HUES48 (cell line): ENCODE measurements at regions not wholly inside any gene's neighbourhood (a gene's known extent, or its start where the extent isn't known, plus 50 kb on each side); places are given as distances from the start of the nearest gene placed in this dataset.
"Not testable (repeated sequence)": the region's sequence is repeated elsewhere in the genome, so short reads cannot be mapped to it uniquely, and the experiment has no call there.

Source experiments
- H3K27ac ChIP-seq: one replicate; pipeline ENCODE4 v1.7.0; 2013; ENCODE audit warnings: low read depth, low read length, inconsistent platforms
- H3K27me3 ChIP-seq: 2 replicates; pipeline ENCODE4 v1.6.1; 2013; ENCODE audit warnings: mild to moderate bottlenecking, low read length; ENCODE audit not compliant: control insufficient read depth, insufficient read depth
- H3K36me3 ChIP-seq: 2 replicates; pipeline ENCODE4 v1.6.1; 2013; ENCODE audit warnings: low read length; ENCODE audit not compliant: control insufficient read depth, insufficient read depth
- H3K4me1 ChIP-seq: 2 replicates; pipeline ENCODE4 v1.6.1; 2013; ENCODE audit warnings: mild to moderate bottlenecking, low read length; ENCODE audit not compliant: control insufficient read depth, insufficient read depth
- H3K4me3 ChIP-seq: 2 replicates; pipeline ENCODE4 v1.5.1; 2013; ENCODE audit warnings: mild to moderate bottlenecking, low read depth, low read length
- H3K9ac ChIP-seq: 2 replicates; pipeline ENCODE4 v1.6.1; 2013; ENCODE audit warnings: mild to moderate bottlenecking, low read depth, low read length, moderate library complexity
- H3K9me3 ChIP-seq: 2 replicates; pipeline ENCODE4 v1.6.1; 2013; ENCODE audit warnings: low read length; ENCODE audit not compliant: control insufficient read depth, insufficient read depth

DNA sequence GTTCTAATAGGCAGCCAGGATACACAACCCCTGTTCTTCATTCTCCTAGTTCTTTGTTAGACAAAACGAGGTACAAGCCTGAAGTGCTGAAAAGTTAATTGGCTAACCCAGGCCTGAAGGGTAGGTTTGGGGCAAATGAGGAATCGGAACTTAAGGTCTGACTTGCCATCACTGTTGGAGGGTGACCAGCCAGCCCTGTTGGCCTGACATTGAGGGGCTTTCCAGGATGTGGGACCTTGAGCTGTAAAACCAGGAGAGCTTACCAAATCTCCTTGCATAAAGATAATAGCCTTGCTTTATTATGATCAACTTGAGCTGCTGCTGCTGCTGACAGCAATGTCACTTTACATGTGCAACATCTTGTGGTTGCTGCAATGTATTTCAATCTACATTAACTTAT, 256.0 kb downstream of the VAPA start:
- Histone ChIP-seq H3K36me3 (no peaks in the 10 kb centered on the region), H3K9me3 (no peaks in the 10 kb centered on the region), H3K27ac (no peak overlapping the region)

DNA sequence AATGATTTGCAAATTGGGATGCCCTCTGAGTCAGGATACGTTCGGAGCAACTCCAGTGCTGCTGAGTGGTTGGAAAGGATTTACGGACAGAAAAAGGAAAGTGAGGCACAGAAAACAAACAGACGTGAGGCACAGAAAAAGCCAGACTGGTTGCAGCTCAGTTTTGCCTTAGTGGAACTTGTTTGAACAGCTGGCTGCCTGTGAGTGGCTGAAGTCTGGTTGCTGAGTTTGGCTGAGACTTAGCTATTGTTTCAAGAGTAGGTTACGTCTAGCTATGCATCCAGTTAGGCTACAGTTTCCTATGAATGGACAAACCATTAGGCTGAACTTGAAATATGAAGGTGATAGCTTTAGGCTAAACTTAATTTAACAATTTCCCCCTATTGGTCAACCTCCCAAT, 256.6 kb downstream of the VAPA start:
- no peak overlapping the region for H3K4me3 ChIP-seq
- no peaks in the 10 kb centered on the region for H3K27me3 ChIP-seq
- no peaks in the 10 kb centered on the region for H3K36me3 ChIP-seq
- no peak overlapping the region for H3K9ac ChIP-seq
- no peak overlapping the region for H3K27ac ChIP-seq
- H3K9me3 ChIP-seq = no peaks in the 10 kb centered on the region
- no peaks in the 10 kb centered on the region for H3K4me1 ChIP-seq

More for the DNA sequence above, 256.0 kb downstream of the VAPA start:
- no peak overlapping the region for H3K9ac ChIP-seq
- no peak overlapping the region for H3K4me3 ChIP-seq
- H3K4me1 ChIP-seq = no peaks in the 10 kb centered on the region
- H3K27me3 ChIP-seq = no peaks in the 10 kb centered on the region

DNA sequence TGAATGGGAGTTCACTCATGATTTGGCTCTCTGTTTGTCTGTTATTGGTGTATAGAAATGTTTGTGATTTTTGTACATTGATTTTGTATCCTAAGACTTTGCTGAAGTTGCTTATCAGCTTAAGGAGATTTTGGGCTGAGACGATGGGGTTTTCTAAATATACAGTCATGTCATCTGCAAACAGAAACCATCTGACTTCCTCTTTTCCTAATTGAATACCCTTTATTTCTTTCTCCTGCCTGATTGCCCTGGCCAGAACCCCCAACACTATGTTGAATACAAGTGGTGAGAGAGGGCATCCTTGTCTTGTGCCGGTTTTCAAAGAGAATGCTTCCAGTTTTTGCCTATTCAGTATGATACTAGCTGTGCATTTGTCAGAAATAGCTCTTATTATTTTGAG, 261.5 kb downstream of the VAPA start:
- not testable (repeated sequence) for H3K36me3 ChIP-seq, H3K9ac ChIP-seq, H3K9me3 ChIP-seq, H3K4me1 ChIP-seq, H3K27me3 ChIP-seq, H3K27ac ChIP-seq, H3K4me3 ChIP-seq

DNA sequence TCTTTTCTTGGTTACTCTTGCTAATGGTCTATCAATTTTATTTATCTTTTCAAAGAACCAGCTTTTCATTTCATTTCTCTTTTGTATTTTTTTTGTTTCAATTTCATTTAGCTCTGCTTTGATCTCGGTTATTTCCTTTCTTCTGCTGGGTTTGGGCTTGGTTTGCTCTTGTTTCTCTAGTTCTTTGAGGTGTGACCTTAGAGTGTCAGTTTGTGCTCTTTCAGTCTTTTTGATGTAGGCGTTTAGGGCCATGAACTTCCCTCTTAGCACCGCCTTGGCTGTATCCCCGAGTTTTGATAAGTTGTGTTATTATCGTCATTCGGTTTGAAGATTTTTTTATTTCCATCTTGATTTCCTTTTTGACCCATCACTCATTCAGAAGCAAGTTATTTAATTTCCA, 265.5 kb downstream of the VAPA start:
- H3K4me1 ChIP-seq, H3K27me3 ChIP-seq, H3K9ac ChIP-seq, H3K9me3 ChIP-seq, H3K27ac ChIP-seq, H3K4me3 ChIP-seq, H3K36me3 ChIP-seq: not testable (repeated sequence)

DNA sequence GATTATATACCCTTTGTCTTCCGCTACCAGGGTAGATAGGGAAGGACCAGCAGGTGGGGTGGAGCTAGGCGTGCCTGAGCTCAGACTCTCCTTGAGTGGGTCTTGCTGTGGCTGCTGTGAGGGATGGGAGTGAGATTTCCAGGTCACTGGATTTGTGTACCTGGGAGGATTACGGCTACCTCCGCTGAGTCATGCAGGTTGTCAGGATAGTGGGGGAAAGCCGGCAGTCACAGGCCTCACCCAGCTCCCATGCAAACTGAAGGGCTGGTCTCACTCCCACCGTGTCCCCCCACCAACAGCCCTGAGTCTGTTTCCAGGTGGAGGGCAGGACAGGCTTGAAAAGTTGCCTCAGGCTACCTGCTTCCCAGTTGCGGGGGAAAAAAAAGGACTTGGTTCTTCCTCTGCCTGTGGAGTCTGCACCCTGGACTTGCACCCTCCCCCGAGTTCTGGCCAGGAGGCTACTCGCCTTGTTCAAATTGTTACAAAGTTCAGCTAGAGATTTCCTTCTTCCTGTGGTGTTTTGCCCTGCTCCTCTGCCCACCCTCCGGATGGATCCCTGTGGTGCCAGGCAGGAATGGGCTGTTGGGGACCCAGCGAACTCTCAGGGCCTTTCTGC, 268.3 kb downstream of the VAPA start:
- Histone ChIP-seq H3K36me3 (no peaks in the 10 kb centered on the region), H3K27ac (no peak overlapping the region), H3K27me3 (no peaks in the 10 kb centered on the region), H3K4me3 (no peak overlapping the region), H3K4me1 (0 out of 2 replicates have a peak, but pooled peaks cover 4% of the 10 kb centered on the region), H3K9me3 (no peaks in the 10 kb centered on the region), H3K9ac (no peak overlapping the region)

DNA sequence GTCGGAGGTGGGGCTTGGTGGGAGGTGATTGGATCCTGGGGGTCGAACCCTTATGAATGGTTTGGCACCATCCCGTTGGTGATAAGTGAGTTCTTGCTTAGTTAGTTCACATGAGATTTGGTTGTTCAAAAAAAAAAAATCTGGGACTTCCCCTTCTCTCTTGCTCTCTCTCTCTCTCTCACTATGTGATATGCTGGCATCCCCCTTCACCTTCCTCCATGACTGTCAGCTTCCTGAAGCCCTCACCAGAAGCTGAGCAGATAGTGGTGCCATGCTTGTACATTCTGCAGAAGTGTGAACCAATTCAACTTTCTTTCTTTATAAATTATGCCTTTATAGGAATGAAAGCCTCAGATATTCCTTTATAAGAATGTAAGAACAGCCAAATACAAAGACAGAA, 269.7 kb upstream of the APCDD1 start:
- Histone ChIP-seq H3K36me3 (no peaks in the 10 kb centered on the region), H3K9ac (no peak overlapping the region), H3K4me1 (0 out of 2 replicates have a peak, but pooled peaks cover 4% of the 10 kb centered on the region), H3K4me3 (no peak overlapping the region), H3K9me3 (no peaks in the 10 kb centered on the region; the same call in 1 of the 2 replicates), H3K27ac (no peak overlapping the region), H3K27me3 (no peaks in the 10 kb centered on the region)

DNA sequence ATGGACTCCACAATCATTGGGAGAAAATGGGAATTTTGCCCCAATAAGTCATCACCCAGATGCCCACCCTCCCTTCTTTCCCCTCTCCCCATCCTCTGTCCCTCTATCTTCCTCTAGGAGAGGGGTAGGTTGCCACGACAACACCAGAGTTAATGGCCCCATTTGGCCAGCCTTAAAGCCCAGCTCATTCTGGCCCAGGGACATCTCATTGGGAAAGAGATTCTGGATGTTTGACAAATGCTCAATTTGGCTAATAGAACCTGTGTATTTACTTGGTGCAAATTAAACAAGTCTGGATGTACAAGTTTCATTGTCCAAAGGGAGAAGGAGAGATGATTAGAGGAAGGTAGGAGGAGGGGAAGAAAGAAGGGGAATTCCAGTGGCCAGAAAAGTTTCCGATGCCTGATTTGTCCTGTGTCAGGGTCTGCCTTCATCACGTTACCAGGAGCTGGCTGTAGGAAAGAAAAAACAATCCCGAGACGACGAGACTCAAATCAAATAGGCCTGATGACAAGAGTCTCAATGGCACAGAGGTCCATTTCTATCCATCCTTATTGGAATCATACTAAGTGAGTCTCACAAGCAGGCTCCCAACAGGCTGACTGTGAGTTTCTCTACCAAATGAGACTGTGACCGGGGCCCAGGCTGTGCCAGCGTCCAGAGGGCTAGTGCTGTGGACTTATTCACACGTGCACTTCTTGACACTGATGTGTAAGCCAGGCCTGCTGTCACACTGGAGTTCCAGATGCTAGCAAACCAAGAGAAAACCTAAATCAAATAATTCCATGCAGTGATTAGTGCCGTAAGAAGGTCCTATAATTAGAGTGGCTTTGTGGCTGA, 265.2 kb upstream of the APCDD1 start:
- H3K27ac ChIP-seq = no peak overlapping the region
- H3K9ac ChIP-seq = no peak overlapping the region
- H3K4me1 ChIP-seq = no peaks in the 10 kb centered on the region
- H3K4me3 ChIP-seq = no peak overlapping the region
- H3K9me3 ChIP-seq = no peaks in the 10 kb centered on the region; the same call in 1 of the 2 replicates
- no peaks in the 10 kb centered on the region for H3K27me3 ChIP-seq
- no peaks in the 10 kb centered on the region for H3K36me3 ChIP-seq

DNA sequence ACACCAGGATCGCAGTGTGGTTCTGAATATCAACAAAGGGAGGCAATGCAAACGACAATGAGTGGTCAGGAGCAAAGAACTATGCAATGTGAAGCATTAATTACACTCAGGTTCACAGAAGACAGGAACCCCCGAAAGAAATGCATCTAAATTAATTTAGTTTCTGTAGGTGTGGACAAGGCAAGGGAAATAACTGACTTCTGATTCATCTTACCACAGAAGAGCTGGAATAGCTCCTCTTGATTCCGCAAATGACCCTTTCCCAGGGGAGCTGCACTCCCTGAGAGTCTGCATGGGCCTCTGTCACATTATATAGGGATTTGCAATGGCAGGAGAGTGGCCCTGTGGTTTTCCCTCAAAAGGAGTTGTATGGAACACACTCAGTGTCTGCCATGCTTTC, 263.9 kb upstream of the APCDD1 start:
- Histone ChIP-seq H3K9me3 (no peaks in the 10 kb centered on the region; the same call in 1 of the 2 replicates), H3K4me1 (no peaks in the 10 kb centered on the region), H3K9ac (no peak overlapping the region), H3K27me3 (no peaks in the 10 kb centered on the region), H3K27ac (no peak overlapping the region), H3K36me3 (no peaks in the 10 kb centered on the region), H3K4me3 (no peak overlapping the region)

DNA sequence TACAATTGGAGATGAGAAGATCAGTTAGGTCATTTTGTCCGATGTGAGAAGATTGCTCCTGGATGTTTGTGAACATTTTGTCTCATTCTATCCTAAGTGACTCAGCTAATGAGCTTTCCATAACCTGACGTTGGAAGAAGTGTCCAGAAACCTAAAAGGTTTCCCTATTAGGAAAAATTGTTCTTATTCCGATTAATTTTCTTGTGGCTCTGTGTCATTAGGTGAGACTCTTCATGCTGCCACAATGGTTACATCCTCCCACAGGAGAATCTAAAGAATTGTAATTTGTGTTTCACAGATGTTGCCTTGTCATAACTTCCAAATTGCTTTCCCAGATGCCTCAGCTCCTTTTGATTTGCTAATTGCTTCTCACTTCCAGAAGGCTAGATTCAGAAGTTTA, 261.0 kb upstream of the APCDD1 start:
- no peaks in the 10 kb centered on the region for H3K36me3 ChIP-seq
- no peak overlapping the region for H3K4me3 ChIP-seq
- no peaks in the 10 kb centered on the region for H3K9me3 ChIP-seq
- no peaks in the 10 kb centered on the region for H3K27me3 ChIP-seq
- no peak overlapping the region for H3K9ac ChIP-seq
- no peak overlapping the region for H3K27ac ChIP-seq
- H3K4me1 ChIP-seq = no peaks in the 10 kb centered on the region

DNA sequence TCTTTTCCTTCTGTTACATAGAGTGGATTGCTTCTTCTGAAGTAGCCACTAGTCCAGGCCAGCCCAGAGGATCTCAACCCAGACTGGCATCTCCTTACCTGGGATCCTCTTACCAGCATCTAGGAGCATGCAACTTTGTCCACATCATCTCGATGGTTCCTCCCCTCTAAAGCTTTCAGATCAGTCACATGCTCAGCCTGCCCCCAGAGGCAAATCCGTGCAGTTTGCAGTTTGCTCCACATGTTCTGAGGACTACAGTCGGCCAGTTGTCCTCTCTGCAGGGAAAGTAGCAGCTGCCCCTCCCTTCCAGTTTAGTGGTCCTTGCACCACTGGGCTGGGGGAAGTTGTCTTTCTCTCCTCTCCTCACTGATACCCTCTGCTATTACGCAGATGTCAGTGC, 259.8 kb upstream of the APCDD1 start:
- Histone ChIP-seq H3K9me3 (no peaks in the 10 kb centered on the region), H3K4me1 (no peaks in the 10 kb centered on the region), H3K4me3 (no peak overlapping the region), H3K27me3 (no peaks in the 10 kb centered on the region), H3K27ac (no peak overlapping the region), H3K36me3 (no peaks in the 10 kb centered on the region), H3K9ac (no peak overlapping the region)

DNA sequence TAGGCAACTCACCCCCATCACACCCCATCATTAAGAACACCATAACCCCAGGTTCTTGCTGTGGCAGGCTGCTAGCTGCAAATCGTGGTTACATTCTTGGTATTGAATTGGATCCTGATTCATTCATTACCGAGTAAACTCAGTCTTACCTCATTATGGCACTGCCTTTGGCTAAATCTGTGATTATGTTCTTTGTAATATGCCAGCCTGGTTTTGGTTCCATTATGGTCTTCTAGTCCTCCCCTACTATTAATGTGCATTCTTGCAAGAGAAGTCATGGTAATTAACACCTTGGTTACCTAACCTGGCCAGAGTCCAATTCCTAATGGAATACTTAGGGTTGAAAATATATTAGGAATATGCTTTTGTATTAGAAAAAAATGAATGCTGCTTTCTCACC, 258.9 kb upstream of the APCDD1 start:
- H3K27ac ChIP-seq = no peak overlapping the region
- no peaks in the 10 kb centered on the region for H3K4me1 ChIP-seq
- H3K4me3 ChIP-seq = no peak overlapping the region
- no peaks in the 10 kb centered on the region for H3K9me3 ChIP-seq
- H3K9ac ChIP-seq = no peak overlapping the region
- no peaks in the 10 kb centered on the region for H3K36me3 ChIP-seq
- no peaks in the 10 kb centered on the region for H3K27me3 ChIP-seq
